ENCODE measurements at regions not wholly inside any gene's neighbourhood (a gene's known extent, or its start where the extent isn't known, plus 50 kb on each side); places are given as distances from the start of the nearest gene placed in this dataset.

- intact Hi-C loops (cut with micrococcal nuclease): no loop called here
- Histone ChIP-seq H3K9ac (ENCODE audit: low read depth, low read length) (no peak overlapping the region), H2AFZ (replicated peaks; ENCODE audit: low read length, poor library complexity) (no peak overlapping the region), H2BK5ac (ENCODE audit: low read depth, low read length, poor library complexity, severe bottlenecking) (no peak overlapping the region), H3K4ac (ENCODE audit: low read depth, low read length) (no peak overlapping the region), H2BK120ac (ENCODE audit: low read depth, low read length) (no peak overlapping the region), H2AK9ac (replicated peaks; ENCODE audit: low read depth, low read length, poor library complexity) (no peak overlapping the region), H3K27ac (ENCODE audit: insufficient read depth, low read length) (no peak overlapping the region), H3K23ac (ENCODE audit: low read depth, low read length) (no peak overlapping the region), H4K5ac (ENCODE audit: low read depth, low read length) (no peak overlapping the region), H3K36me3 (ENCODE audit: control insufficient read depth, insufficient read depth, low read length) (no peaks in the 10 kb centered on the region), H2BK20ac (ENCODE audit: low read depth, low read length) (no peak overlapping the region), H4K20me1 (ENCODE audit: insufficient read depth, low read length) (no peaks in the 10 kb centered on the region), H4K8ac (ENCODE audit: low read depth in 2 of 2, low read length in 2 of 2) (no peak overlapping the region), H3K9me1 (ENCODE audit: insufficient read depth, low read length) (no peaks in the 10 kb centered on the region; the same call in 1 of the 2 replicates), H3K27me3 (ENCODE audit: control insufficient read depth, insufficient read depth, low read length) (peaks cover 5% of the 10 kb centered on the region; the same call in 1 of the 2 replicates), H3K56ac (ENCODE audit: extremely low read depth, insufficient read depth, low read length) (no peak overlapping the region), H3K9me3 (ENCODE audit: control insufficient read depth, insufficient read depth, low read length) (no peaks in the 10 kb centered on the region), H3K4me2 (ENCODE audit: low read depth, low read length) (no peak overlapping the region), H3K4me3 (ENCODE audit: insufficient read depth, low read depth, low read length) (no peak overlapping the region), H2AK5ac (ENCODE audit: low read depth, low read length) (no peak overlapping the region), H2BK15ac (ENCODE audit: low read depth, low read length) (no peak overlapping the region), H3K79me1 (ENCODE audit: low read depth in 1 of 2, low read length in 2 of 2) (no peaks in the 10 kb centered on the region), H4K91ac (ENCODE audit: insufficient read depth, low read depth, low read length) (no peak overlapping the region), H3K18ac (ENCODE audit: low read depth, low read length) (no peak overlapping the region), H3K14ac (replicated peaks; ENCODE audit: low read depth, low read length) (no peak overlapping the region), H3K4me1 (ENCODE audit: control insufficient read depth, insufficient read depth, low read length) (no peaks in the 10 kb centered on the region; the same call in 1 of the 2 replicates)
- BruUV-seq (replicated peaks): no TSS peak
- ChIA-PET POLR2A (ENCODE audit: unreplicated experiment) (no interaction called here), CTCF (no interaction called here)
- no peak for DNase-seq
- no CpG with 5 or more reads among the region's 3 CpGs for WGBS, 2 experiments (ENCODE audit: extremely low coverage in 2 of 2, insufficient read length in 1 of 2)
- TF ChIP-seq CEBPB (IDR thresholded peaks at IDR 0.05; ENCODE audit: low read depth, low read length) (no peak), FOS (IDR thresholded peaks at IDR 0.05; ENCODE audit: low read depth, low read length) (no peak), NFE2L2 (IDR thresholded peaks at IDR 0.05; ENCODE audit: low read depth, low read length) (no peak), MAZ (IDR thresholded peaks at IDR 0.05; ENCODE audit: borderline replicate concordance, low read depth, low read length) (no peak), ELK1 (IDR thresholded peaks at IDR 0.05; ENCODE audit: borderline replicate concordance, low read depth, low read length) (no peak), RCOR1 (IDR thresholded peaks at IDR 0.05; ENCODE audit: insufficient replicate concordance, low read length) (no peak), POLR2A (IDR thresholded peaks at IDR 0.05; ENCODE audit: low read depth, low read length) (no peak), RFX5 (IDR thresholded peaks at IDR 0.05; ENCODE audit: low read depth, low read length) (no peak), CHD1 (IDR thresholded peaks at IDR 0.05; ENCODE audit: low read depth, low read length) (no peak), USF2 (IDR thresholded peaks at IDR 0.05; ENCODE audit: low read depth, low read length) (no peak), CTCF (conservative IDR thresholded peaks at IDR 0.05; ENCODE audit: low read depth, low read length) (no peak), BHLHE40 (IDR thresholded peaks at IDR 0.05; ENCODE audit: low read depth, low read length) (no peak), RAD21 (IDR thresholded peaks at IDR 0.05; ENCODE audit: low read length) (no peak), MXI1 (IDR thresholded peaks at IDR 0.05; ENCODE audit: borderline replicate concordance, low read depth, low read length) (no peak), MAFK (IDR thresholded peaks at IDR 0.05; ENCODE audit: low read depth, low read length) (no peak), SMC3 (IDR thresholded peaks at IDR 0.05; ENCODE audit: low read depth, low read length) (no peak)
- dilution Hi-C loops (cut with HindIII; ENCODE audit: low sequenced_read_pairs, unreplicated experiment): no loop called here
- in situ Hi-C loops (cut with MboI; ENCODE audit: low sequenced_read_pairs): no loop called here
- ATAC-seq (ENCODE audit: low read depth): no peak
Observed at GRCh38 chr9:86812616-86813015, 134.7 kb downstream of the GAS1 start.
